Heart right ventricle (tissue), 16 donors: ENCODE measurements at regions not wholly inside any gene's neighbourhood (a gene's known extent, or its start where the extent isn't known, plus 50 kb on each side); places are given as distances from the start of the nearest gene placed in this dataset.
A peak's percentile ranks its signal among the peaks of the same experiment; 100 is the strongest.
"Not testable (repeated sequence)": the region's sequence is repeated elsewhere in the genome, so short reads cannot be mapped to it uniquely, and the experiment has no call there.

ENCODE experiments used
- ATAC-seq, 8 donors: fragments of 200-7000 bp; cut with Tn5 transposase; one replicate each; pipeline ENCODE4 v1.9.1; 2020; ENCODE audit warnings: mild to moderate bottlenecking in 8 of 8, moderate library complexity in 8 of 8, moderate number of reproducible peaks in 1 of 8
- DNase-seq, 2 donors: peaks; one replicate each; pipeline ENCODE4 v3.0.0-alpha.2; 2020
- H3K27ac ChIP-seq, 10 donors: fragments of 200-600 bp; sonication (generic) in 2 of 10; one replicate each; pipeline versions ENCODE4 v1.5.0 to v1.8.0; 2020 to 2022; ENCODE audit warnings: mild to moderate bottlenecking in 3 of 10
- H3K27me3 ChIP-seq, 7 donors: fragments of 200-600 bp; one replicate each; pipeline ENCODE4 v1.8.0; 2021 to 2022; ENCODE audit warnings: mild to moderate bottlenecking in 2 of 7
- H3K36me3 ChIP-seq, 9 donors: fragments of 200-600 bp; sonication (generic) in 1 of 9; one replicate each; pipeline versions ENCODE4 v1.5.0 to v1.8.0; 2020 to 2022; ENCODE audit warnings: mild to moderate bottlenecking in 2 of 9
- H3K4me1 ChIP-seq, 9 donors: fragments of 200-600 bp; sonication (generic) in 1 of 9; one replicate each; pipeline versions ENCODE4 v1.5.0 to v1.8.0; 2020 to 2022; ENCODE audit warnings: mild to moderate bottlenecking in 4 of 9
- H3K4me3 ChIP-seq, 10 donors: fragments of 200-600 bp; sonication (generic) in 2 of 10; one replicate each; pipeline versions ENCODE4 v1.5.0 to v1.8.0; 2020 to 2022; ENCODE audit warnings: mild to moderate bottlenecking in 7 of 10, moderate library complexity in 2 of 10
- H3K9me3 ChIP-seq, 11 donors: fragments of 200-600 bp in 10 of 11; sonication (generic) in 2 of 11; one replicate each; pipeline versions ENCODE4 v1.5.0 to v1.8.0; 2013 to 2022; ENCODE audit warnings: mild to moderate bottlenecking in 2 of 11, control low read depth in 1 of 11, moderate library complexity in 1 of 11
- WGBS, 2 donors: extraction: QIAGEN DNeasy Blood & Tissue Kit; methylation state at CpG; one replicate each; pipeline ENCODE4 v1.1.7; 2013; ENCODE audit warnings: inconsistent platforms in 1 of 2; 5-methylcytosine and 5-hydroxymethylcytosine counted together
- intact Hi-C, 10 donors: fragments of 100-400 bp; cut with DNase I; formaldehyde crosslinking; loops; one replicate each; pipeline versions ENCODE4 v1.11.1 to v1.14.2; 2022
- TF ChIP-seq, protein P1 (sequence below), 9 donors: fragments of 200-600 bp; sonication (generic) in 2 of 9; IDR thresholded peaks; one replicate each; pipeline versions ENCODE4 v1.5.0 to v1.8.0; 2021 to 2022; ENCODE audit warnings: antibody characterized with exemption in 9 of 9, mild to moderate bottlenecking in 5 of 9, moderate library complexity in 1 of 9
- donor health status: Arrhythmogenic right ventricular cardiomyopathy.
- donor health status: ischemic (EF 13 %, LVEDD 7.1; RV severe dilation, severe dysfunction).
- donor health status: healthy with polysubstance abuse.
- donor health status: DM: no; HTN: yes; CAD: no.
- donor health status: DM: no; HTN: no; CAD: no.
- donor health status: ischemic (EF 25% LVEDD 6.9; RV normal size, moderate dysfunction).
- donor health status: ischemic (EF 25% LVEDD 5.7; RV mildly dilated, moderate dysfunction).
- donor health status: healthy.
- donor health status: DM: yes; HTN: yes; CAD: no.
- donor health status: Ischemic cardiomyopathy.
- donor health status: ischemic (EF 35%, LVEDD 5.7; RV mildly dilated, moderate dysfunction).
- donor health status: nonischemic (EF 11% LVEDD 7.7; RV severe dilation, severe dysfunction).
- donor health status: DM: yes; HTN: yes; CAD: no.
- donor health status: PGD.
- donor health status: ischemic (EF 29% LVEDD 5.4; RV normal size, mild dysfunction).
- donor health status: nonischemic (EF 23%, LVEDD 6.1; RV moderate dilation, normal function).

DNA sequence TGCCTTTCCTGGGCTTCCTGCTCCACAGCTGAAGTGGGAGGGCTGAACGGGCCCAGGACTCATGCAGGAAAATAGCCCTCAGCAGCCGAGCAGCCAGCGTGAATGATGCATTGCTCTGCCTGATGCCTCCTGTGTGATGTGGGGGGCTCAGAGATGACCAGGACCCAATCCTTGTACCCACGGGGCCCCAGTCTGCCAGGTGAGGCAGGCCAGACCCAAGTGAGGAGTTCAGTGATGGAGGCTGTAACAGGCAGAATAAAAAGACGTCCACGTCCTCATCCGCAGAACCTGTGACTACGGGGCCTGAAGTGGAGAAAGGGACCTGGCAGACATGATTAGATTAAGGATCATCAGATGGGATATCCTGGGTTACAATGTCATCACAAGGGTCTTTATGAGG, 194.9 kb upstream of the HDAC4 start:
- ATAC-seq (no peak), DNase-seq (no peak)
- H3K9me3 ChIP-seq: no peaks in the 10 kb centered on the region
- TF ChIP-seq, protein P1, sequence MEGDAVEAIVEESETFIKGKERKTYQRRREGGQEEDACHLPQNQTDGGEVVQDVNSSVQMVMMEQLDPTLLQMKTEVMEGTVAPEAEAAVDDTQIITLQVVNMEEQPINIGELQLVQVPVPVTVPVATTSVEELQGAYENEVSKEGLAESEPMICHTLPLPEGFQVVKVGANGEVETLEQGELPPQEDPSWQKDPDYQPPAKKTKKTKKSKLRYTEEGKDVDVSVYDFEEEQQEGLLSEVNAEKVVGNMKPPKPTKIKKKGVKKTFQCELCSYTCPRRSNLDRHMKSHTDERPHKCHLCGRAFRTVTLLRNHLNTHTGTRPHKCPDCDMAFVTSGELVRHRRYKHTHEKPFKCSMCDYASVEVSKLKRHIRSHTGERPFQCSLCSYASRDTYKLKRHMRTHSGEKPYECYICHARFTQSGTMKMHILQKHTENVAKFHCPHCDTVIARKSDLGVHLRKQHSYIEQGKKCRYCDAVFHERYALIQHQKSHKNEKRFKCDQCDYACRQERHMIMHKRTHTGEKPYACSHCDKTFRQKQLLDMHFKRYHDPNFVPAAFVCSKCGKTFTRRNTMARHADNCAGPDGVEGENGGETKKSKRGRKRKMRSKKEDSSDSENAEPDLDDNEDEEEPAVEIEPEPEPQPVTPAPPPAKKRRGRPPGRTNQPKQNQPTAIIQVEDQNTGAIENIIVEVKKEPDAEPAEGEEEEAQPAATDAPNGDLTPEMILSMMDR (IDR thresholded peaks at IDR 0.05): no peak
- WGBS, 2 donors: 75 to 80% methylated on average over 8 of the region's 8 CpGs
- no peaks in the 10 kb centered on the region for H3K36me3 ChIP-seq
- H3K4me3 ChIP-seq: no peak overlapping the region
- peaks cover 0 to 7% (median 0%) of the 10 kb centered on the region in 7 donors for H3K27me3 ChIP-seq
- H3K27ac ChIP-seq: no peak overlapping the region
- intact Hi-C loops: no loop called here
- H3K4me1 ChIP-seq: no peaks in the 10 kb centered on the region

GRCh38 chr2:239594772-239595608, 194.2 kb upstream of the HDAC4 start:
- intact Hi-C loops: no loop called here
- H3K36me3 ChIP-seq: no peaks in the 10 kb centered on the region
- no peaks in the 10 kb centered on the region for H3K9me3 ChIP-seq
- DNase-seq (no peak), ATAC-seq (no peak)
- peaks cover 0 to 6% (median 0%) of the 10 kb centered on the region in 7 donors for H3K27me3 ChIP-seq
- no peak overlapping the region for H3K4me3 ChIP-seq
- WGBS, 2 donors: 91 to 93% methylated on average over 20 of the region's 20 CpGs
- TF ChIP-seq, protein P1 (IDR thresholded peaks at IDR 0.05): no peak
- H3K4me1 ChIP-seq: no peaks in the 10 kb centered on the region
- no peak overlapping the region for H3K27ac ChIP-seq

DNA sequence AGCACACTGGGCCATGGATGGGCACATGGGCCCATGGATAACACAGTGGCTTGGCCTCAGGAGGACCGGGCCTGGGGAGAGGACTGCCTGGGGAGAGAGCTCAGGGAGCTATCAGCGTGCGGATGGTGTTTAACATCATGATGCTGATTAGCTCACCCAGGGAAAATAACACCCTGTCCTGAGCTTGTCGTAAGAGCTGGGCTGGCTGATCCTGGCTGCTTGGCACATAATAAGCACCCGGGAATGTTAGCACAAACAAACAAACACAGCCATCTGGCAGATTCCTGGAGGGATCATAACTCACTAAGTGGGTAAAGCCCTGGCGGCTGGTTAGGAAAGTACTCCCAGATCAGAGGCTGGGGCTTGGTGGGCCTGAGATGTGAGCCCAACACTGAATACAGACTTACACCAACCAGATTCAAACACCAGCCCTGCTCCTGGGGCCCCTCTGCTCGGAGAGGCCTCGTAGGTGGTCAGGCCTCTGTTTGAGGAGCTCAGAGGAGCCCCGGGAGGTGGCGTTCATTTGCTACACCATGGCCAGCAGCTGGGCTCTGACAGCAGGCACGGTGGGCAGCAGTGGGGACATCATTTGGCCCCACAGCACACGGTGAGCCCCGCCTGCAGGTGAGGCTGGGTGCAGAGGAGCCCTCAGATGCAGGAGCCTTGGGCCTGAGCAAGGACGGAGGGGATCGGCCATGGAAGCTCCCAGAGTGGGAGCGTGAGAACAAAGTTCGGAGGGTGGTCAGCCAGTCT, 193.4 kb upstream of the HDAC4 start:
- 75 to 76% methylated on average over 17 of the region's 17 CpGs for WGBS, 2 donors
- no peaks in the 10 kb centered on the region for H3K36me3 ChIP-seq
- H3K4me1 ChIP-seq: no peaks in the 10 kb centered on the region
- TF ChIP-seq, protein P1 (IDR thresholded peaks at IDR 0.05): no peak
- intact Hi-C loops: no loop called here
- H3K4me3 ChIP-seq: no peak overlapping the region
- H3K9me3 ChIP-seq: no peaks in the 10 kb centered on the region
- ATAC-seq (no peak), DNase-seq (no peak)
- peaks cover 0 to 9% (median 0%) of the 10 kb centered on the region in 7 donors for H3K27me3 ChIP-seq
- no peak overlapping the region for H3K27ac ChIP-seq

GRCh38 chr2:239593455-239593854, 192.6 kb upstream of the HDAC4 start:
- WGBS, 2 donors: 94 to 95% methylated on average over 6 of the region's 6 CpGs
- TF ChIP-seq, protein P1 (IDR thresholded peaks at IDR 0.05): no peak

GRCh38 chr2:239592629-239593290, 191.9 kb upstream of the HDAC4 start:
- 92 to 94% methylated on average over 13 to 15 of the region's 16 CpGs for WGBS, 2 donors
- ATAC-seq, intact Hi-C loops, H3K36me3 ChIP-seq, H3K4me1 ChIP-seq, DNase-seq, H3K4me3 ChIP-seq, H3K9me3 ChIP-seq, H3K27ac ChIP-seq: not testable (repeated sequence)
- peaks cover 0 to 14% (median 6%) of the 10 kb centered on the region in 7 donors for H3K27me3 ChIP-seq

More at GRCh38 chr2:239593455-239593854, 192.6 kb upstream of the HDAC4 start:
- DNase-seq (no peak), ATAC-seq (peak in 1 of 8 donors; percentile 19)
- no peak overlapping the region for H3K27ac ChIP-seq
- H3K9me3 ChIP-seq: no peaks in the 10 kb centered on the region
- H3K4me1 ChIP-seq: no peaks in the 10 kb centered on the region
- H3K36me3 ChIP-seq: no peaks in the 10 kb centered on the region
- H3K27me3 ChIP-seq: peaks cover 0 to 8% (median under 1%) of the 10 kb centered on the region in 7 donors
- intact Hi-C loops: no loop called here
- H3K4me3 ChIP-seq: no peak overlapping the region
